HG03066 (cell line): ENCODE measurements at regions not wholly inside any gene's neighbourhood (a gene's known extent, or its start where the extent isn't known, plus 50 kb on each side); places are given as distances from the start of the nearest gene placed in this dataset.

Source experiments
- ATAC-seq: cut with Tn5 transposase; IDR thresholded peaks from one replicate; pipeline ENCODE4 v1.9.1; 2021; ENCODE audit warnings: low read depth; ENCODE audit not compliant: unreplicated experiment

GRCh38 chr5:27387535-27388073, 349.2 kb upstream of the CDH9 start:
- no peak for ATAC-seq

- no peak for ATAC-seq
Observed at GRCh38 chr5:27381686-27382085, 343.3 kb upstream of the CDH9 start.

GRCh38 chr5:27377626-27378025, 339.2 kb upstream of the CDH9 start:
- ATAC-seq, result no peak

DNA sequence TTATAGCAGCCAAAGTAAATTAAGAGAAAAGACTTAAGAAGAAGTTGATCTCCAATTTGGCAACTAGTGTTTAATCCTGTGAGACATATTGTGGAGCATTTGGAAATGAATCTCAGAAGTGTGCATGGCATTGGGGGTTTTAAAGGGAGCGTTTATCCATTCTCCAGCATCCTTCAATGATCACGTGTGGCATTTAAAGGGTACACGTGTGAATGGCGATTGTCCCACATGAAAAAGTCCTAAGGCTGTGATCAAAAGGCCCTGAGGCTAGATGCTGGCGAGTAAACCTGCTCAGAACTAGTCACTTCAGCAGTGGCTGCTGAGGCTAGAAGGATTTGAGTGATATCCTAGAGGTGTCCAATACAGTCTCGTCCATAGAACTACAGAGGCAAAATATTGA, 315.6 kb upstream of the CDH9 start:
- ATAC-seq, result no peak

DNA sequence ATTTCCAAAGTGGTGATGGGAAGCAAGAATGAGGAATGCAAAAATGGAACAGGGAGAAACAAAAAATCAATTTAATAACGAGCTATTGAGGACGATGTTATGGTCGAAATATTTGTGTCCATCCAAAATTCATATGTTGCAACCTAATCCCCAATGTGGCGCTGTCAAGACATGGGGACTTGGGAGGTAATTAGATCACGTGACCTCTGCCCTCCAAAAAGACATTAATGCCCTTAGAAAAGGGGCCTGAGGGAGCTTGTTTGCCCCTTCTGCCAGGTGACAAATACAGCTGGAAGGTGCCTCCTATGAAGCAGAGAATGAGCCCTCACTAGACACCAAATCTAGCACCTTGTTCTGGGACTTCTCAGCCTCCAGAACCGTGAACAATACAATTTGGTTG, 315.2 kb upstream of the CDH9 start:
- ATAC-seq, result no peak

DNA sequence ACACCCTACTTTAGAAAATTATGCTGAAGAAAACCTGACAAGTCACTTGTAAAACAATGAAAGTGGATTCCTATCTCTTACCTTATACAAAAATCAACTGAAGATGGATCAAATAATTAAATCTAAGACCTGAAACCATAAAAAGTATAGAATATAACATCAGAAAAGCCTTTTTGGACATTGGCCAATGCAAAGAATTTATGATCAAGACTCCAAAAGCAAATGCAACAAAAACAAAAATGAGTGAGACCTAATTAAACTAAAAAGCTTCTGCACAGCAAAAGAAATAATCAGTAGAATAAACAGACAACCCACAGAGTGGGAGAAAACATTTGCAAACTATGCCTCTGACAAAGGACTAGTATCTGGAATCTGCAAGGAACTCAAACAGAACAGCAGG, 303.0 kb upstream of the CDH9 start:
- no peak for ATAC-seq

DNA sequence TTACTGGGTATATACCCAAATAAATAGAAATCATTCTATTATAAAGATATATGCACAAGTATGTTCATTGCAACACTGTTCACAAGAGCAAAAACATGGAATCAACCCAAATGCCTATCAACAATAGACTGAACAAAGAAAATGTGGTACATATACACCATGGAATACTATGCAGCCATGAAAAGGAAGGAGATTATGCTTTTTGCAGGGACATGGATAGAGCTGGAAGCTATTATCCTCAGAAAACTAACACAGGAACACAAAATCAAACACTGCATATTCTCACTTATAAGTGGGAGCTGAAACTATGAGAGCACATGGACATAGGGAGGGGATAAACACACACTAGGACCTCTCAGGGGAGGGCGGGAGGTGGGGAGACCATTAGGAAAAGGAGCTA, 298.4 kb upstream of the CDH9 start:
- ATAC-seq, result no peak

DNA sequence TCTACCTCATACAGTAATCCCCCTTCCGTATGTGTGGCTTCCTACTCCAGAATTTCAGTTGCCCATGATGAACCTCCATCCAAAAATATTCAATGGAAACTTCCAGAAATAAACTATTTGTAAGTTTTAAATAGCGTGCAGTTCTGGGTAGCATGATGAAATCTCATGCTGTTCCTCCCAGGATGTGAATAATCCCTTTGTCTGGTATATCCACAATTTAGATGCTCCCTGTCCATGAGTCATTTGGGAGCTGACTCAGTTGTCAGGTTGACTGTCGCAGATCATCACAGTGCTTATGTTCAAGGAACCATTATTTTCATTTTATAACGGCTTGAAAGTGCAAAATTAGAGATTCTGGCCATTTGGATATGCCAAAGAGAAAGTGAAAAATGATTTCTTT, 290.1 kb upstream of the CDH9 start:
- ATAC-seq, result no peak

- no peak for ATAC-seq
Observed at GRCh38 chr5:27325513-27325912, 287.1 kb upstream of the CDH9 start.

- ATAC-seq, result no peak
Observed at GRCh38 chr5:27318701-27319100, 280.3 kb upstream of the CDH9 start.

DNA sequence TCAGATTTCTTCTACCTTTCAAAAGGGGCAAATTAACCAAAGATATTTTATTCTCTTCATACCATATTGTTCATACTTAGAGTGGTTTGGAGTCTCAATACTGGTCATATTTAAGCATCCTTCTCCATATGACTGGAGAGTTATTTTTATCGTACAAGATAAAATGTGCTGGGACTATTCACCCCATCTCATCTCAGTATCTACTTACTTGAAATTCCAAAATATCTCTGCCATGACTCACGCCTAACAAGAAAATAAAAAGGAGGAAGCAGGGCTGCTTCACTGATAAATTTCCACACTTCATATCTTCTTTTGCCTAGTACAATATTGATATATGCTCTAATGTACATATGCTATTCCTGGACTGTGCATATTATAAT, 277.9 kb upstream of the CDH9 start:
- ATAC-seq, result no peak

DNA sequence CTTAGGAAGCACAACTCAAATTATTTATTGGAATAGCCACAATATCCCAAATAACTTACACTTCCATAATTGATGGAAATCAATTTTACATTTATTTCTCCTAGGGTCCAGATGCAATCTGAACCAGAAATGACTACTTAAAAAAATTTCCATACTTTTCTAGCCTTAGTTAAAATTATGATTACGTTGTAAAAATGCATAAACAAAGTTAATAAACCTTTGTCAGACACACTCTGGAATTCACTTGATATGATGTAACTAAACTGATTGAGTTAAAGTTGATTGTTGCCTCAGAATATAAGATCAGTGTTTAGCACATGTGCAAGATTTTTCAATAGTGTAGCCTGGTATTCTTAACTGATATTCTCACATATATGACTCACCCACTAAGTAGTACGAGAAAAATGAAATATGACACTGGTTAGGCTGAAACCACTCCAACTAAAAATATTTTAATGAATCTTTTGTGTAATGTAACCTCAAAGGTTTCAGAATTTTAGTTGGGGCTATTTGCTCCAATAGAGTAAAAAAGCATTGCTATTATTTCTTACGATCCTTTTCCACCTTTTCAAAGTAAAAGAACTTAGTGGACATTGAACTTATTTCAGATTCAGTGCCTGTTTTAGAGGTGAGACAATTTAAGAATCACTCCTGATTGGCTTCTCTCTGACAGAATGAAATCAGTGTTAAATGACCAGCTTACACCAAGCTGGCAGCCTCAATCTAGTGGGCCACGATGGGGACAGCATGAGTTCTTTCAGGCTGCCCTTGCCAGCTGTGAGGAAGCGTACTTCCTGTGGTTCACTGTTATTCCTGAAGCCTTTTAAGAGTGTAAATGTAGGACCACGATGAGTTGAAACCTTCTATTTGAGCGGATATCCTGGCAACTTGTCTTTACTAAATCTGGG, 277.2 kb upstream of the CDH9 start:
- no peak for ATAC-seq

- ATAC-seq, result no peak
Observed at GRCh38 chr5:27313549-27313948, 275.2 kb upstream of the CDH9 start.

DNA sequence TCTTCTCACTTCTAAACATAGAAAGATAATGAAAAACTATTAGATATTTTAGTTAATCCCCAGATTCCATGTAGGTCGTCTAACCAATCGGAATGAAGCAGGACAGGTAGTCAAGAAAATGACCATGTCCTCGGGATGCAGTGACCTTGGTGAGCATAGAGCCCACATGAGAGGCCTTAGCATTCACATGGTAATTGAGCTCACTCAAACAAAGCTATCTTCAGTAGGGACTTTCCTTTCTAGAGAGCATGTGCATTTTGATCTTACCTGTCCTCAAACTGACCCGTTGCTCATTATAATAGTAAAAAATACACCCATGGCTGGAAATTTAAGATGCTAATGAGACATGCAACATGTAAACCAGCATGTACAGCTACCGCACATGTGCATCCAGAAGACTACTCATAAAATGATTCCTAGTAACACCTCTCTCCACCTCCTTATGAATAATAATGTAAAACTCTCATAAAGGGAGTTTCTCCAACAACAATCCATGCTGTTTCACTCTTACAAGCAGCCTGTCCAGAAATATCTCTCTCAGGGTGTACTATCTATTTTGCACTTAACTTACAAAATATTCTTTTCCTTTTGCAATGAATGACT, 274.0 kb upstream of the CDH9 start:
- no peak for ATAC-seq

- ATAC-seq, result no peak
Observed at GRCh38 chr5:27311544-27311943, 273.2 kb upstream of the CDH9 start.

GRCh38 chr5:27308153-27308552, 269.8 kb upstream of the CDH9 start:
- no peak for ATAC-seq

DNA sequence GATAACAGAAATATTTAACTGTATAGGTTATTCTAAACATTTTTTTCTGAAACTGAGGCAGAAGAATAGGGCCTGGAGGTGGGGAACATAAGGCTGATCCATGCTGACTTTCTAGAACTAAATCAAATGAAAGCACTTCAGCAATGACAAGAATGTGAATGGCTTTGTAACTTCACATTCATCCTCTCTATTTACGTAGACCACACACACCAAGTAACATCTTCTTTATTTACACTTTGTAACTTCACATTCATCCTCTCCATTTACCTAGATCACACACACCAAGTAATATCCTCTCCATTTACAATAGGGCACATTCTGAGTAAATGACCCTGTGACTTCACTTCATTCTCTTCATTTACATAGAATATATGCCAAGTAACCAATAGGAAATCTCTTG, 251.8 kb upstream of the CDH9 start:
- ATAC-seq, result no peak

DNA sequence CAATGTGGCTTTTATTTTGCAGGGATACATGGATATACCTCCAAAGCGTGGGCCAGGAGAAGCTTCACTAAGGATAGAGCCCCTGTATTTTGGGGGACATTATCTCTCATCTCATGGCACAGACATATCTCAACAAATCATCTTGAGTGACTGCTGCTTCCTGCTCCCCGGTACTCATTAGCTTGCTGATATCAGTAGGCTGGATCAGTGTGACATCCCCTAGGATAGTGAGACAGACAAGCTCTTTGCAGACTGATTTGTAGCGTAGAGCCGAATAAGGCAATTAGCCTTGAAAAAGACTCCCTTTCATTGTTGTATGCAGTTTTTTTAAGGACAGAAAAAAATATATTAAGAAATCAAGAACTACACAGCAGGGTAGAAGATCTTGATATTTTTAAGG, 237.7 kb upstream of the CDH9 start:
- no peak for ATAC-seq

DNA sequence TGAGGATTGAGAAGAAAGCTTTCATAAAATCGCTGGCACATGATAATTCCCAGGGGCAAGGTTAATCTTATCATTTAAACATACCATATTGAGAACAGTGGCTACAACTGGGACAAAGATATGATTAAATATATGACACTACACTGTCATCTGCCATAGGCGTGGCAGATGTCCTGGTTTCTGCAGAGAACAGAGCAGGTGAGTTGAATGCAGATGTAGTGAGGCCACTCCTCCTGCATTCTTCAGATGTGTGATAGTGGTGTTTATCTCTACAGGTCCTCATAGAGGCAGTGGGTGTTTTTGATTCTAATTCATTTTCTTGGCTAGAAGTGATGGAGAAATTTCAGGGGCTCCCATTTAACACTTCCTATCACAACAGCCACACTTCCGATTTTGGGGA, 237.0 kb upstream of the CDH9 start:
- ATAC-seq, result no peak

- no peak for ATAC-seq
Observed at GRCh38 chr5:27269766-27270165, 231.4 kb upstream of the CDH9 start.

DNA sequence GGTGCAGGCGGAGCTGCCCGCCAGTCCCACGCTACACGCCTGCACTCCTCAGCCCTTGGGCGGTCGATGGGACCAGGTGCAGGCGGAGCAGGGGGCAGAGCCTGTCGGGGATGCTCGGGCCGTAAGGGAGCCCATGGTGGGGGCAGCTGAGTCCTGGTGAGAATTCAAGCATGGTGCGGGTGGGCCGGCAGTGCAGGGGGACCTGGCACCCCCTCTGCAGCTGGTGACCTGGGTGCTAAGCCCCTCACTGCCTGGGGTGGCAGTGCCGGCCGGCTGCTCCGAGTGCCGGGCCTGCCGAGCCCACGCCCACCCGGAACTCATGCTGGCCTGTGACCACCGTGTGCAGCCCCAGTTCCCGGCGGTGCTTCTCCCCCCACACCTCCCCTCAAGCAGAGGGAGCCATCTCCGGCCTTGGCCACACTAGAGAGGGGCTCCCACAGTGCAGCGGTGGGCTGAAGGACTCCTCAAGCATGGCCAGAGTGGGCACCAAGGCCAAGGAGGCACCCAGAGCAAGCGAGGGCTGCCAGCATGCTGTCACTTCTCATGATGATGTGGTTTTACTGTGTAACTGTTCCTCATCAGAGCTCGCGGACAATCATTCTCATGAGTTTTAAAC, 228.9 kb upstream of the CDH9 start:
- ATAC-seq, result no peak

DNA sequence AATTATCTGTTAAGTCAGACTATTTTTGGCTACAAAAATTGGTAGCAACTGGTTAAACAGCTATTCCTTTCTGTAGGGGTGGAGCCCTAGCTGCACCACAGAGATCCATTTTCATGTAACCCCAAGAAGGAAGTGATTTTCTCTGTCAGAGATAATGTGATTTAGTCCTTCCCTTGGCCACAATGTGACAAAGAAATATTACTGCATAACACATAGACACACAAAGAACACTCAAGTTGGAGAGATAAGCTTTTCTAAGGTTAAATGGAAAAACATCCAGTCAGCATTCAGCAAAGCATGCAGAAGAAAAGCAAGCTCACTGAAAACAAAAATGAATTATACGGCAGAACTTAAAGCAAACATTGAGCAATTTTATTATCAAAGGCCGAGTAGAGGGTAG, 227.8 kb upstream of the CDH9 start:
- no peak for ATAC-seq
